GM21447 (cell line): ENCODE measurements at regions not wholly inside any gene's neighbourhood (a gene's known extent, or its start where the extent isn't known, plus 50 kb on each side); places are given as distances from the start of the nearest gene placed in this dataset.

Source experiments
- ATAC-seq: cut with Tn5 transposase; IDR thresholded peaks from one replicate; pipeline ENCODE4 v1.9.1; 2021; ENCODE audit not compliant: unreplicated experiment

- ATAC-seq: no peak
These were observed 507.8 kb downstream of the TBC1D4 start for GRCh38 chr13:74973935-74974879.

- no peak for ATAC-seq
These were observed 512.5 kb downstream of the TBC1D4 start for GRCh38 chr13:74969419-74969818.

GRCh38 chr13:74966814-74967424 is 515.0 kb downstream of the TBC1D4 start:
- ATAC-seq: no peak

GRCh38 chr13:74966275-74966674 is 515.7 kb downstream of the TBC1D4 start:
- no peak for ATAC-seq

GRCh38 chr13:74945637-74946036 is 536.3 kb downstream of the TBC1D4 start:
- ATAC-seq: no peak

- ATAC-seq: no peak
These were observed 550.1 kb downstream of the TBC1D4 start for GRCh38 chr13:74931698-74932433.

- ATAC-seq: no peak
These were observed 551.4 kb downstream of the TBC1D4 start for GRCh38 chr13:74930402-74931165.

- no peak for ATAC-seq
These were observed 552.5 kb downstream of the TBC1D4 start for GRCh38 chr13:74929436-74929835.

- ATAC-seq: no peak
These were observed 554.1 kb downstream of the TBC1D4 start for GRCh38 chr13:74927823-74928222.

- no peak for ATAC-seq
These were observed 559.0 kb downstream of the TBC1D4 start for GRCh38 chr13:74922963-74923362.

GRCh38 chr13:74921326-74921725 is 560.6 kb downstream of the TBC1D4 start:
- ATAC-seq: no peak

- no peak for ATAC-seq
These were observed 561.0 kb downstream of the TBC1D4 start for GRCh38 chr13:74920920-74921319.

GRCh38 chr13:74920361-74920760 is 561.6 kb downstream of the TBC1D4 start:
- ATAC-seq: no peak

GRCh38 chr13:74919914-74920313 is 562.1 kb downstream of the TBC1D4 start:
- no peak for ATAC-seq

GRCh38 chr13:74912898-74913297 is 569.1 kb downstream of the TBC1D4 start:
- no peak for ATAC-seq

- no peak for ATAC-seq
These were observed 571.6 kb downstream of the TBC1D4 start for GRCh38 chr13:74910415-74910814.

- ATAC-seq: no peak
These were observed 574.2 kb downstream of the TBC1D4 start for GRCh38 chr13:74907788-74908187.

- ATAC-seq: no peak
These were observed 577.4 kb downstream of the TBC1D4 start for GRCh38 chr13:74904556-74904955.

- ATAC-seq: no peak
These were observed 586.8 kb downstream of the TBC1D4 start for GRCh38 chr13:74895042-74895796.

- no peak for ATAC-seq
These were observed 589.9 kb downstream of the TBC1D4 start for GRCh38 chr13:74892096-74892495.
